ENCODE measurements at regions not wholly inside any gene's neighbourhood (a gene's known extent, or its start where the extent isn't known, plus 50 kb on each side); places are given as distances from the start of the nearest gene placed in this dataset.

DNA sequence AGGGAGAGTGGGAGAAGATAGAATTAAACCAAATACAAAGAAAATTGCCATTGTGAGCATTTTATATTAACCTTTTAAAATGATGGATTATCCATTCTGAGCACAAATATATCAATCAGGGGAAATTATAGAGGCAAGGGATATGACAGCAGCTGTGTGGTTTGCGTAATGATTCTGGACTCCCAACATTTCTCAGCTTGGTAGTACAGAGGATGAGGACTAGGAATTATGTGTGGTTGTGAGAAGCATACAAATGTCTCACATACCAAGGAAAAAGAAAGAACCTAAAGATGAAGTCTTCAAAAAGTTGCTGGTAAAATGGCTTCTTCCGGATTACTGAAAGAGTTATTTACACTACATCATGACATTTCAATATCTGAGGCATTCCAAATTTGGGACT, 674.6 kb upstream of the NR3C2 start:
- POLR2A ChIA-PET: no interaction called here
- H3K4me3 Mint-ChIP-seq (ENCODE audit: unreplicated experiment): no peak overlapping the region
- H3K36me3 Mint-ChIP-seq (ENCODE audit: insufficient read depth, unreplicated experiment): no peaks in the 10 kb centered on the region
- no peaks in the 10 kb centered on the region for H3K27me3 Mint-ChIP-seq (ENCODE audit: insufficient read depth, unreplicated experiment)
- TF ChIP-seq, protein P1, sequence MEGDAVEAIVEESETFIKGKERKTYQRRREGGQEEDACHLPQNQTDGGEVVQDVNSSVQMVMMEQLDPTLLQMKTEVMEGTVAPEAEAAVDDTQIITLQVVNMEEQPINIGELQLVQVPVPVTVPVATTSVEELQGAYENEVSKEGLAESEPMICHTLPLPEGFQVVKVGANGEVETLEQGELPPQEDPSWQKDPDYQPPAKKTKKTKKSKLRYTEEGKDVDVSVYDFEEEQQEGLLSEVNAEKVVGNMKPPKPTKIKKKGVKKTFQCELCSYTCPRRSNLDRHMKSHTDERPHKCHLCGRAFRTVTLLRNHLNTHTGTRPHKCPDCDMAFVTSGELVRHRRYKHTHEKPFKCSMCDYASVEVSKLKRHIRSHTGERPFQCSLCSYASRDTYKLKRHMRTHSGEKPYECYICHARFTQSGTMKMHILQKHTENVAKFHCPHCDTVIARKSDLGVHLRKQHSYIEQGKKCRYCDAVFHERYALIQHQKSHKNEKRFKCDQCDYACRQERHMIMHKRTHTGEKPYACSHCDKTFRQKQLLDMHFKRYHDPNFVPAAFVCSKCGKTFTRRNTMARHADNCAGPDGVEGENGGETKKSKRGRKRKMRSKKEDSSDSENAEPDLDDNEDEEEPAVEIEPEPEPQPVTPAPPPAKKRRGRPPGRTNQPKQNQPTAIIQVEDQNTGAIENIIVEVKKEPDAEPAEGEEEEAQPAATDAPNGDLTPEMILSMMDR (IDR thresholded peaks at IDR 0.05; ENCODE audit: unreplicated experiment): no peak
- BruUV-seq (replicated peaks): no TSS peak
- peaks cover 7% of the 10 kb centered on the region for H3K9me3 Mint-ChIP-seq (ENCODE audit: unreplicated experiment)
- intact Hi-C loops (cut with micrococcal nuclease): no loop called here
- no peak overlapping the region for H3K27ac Mint-ChIP-seq (ENCODE audit: low read depth, unreplicated experiment)
- H3K4me1 Mint-ChIP-seq (ENCODE audit: insufficient read depth, unreplicated experiment): peaks cover 13% of the 10 kb centered on the region
- CTCF ChIA-PET: interaction anchor here (0.6 kb wide), 1 partner anchor 205 kb away, joined by 3 read pairs; no protein-coding TSS in a partner anchor
- no peak for DNase-seq (ENCODE audit: unreplicated experiment)

DNA sequence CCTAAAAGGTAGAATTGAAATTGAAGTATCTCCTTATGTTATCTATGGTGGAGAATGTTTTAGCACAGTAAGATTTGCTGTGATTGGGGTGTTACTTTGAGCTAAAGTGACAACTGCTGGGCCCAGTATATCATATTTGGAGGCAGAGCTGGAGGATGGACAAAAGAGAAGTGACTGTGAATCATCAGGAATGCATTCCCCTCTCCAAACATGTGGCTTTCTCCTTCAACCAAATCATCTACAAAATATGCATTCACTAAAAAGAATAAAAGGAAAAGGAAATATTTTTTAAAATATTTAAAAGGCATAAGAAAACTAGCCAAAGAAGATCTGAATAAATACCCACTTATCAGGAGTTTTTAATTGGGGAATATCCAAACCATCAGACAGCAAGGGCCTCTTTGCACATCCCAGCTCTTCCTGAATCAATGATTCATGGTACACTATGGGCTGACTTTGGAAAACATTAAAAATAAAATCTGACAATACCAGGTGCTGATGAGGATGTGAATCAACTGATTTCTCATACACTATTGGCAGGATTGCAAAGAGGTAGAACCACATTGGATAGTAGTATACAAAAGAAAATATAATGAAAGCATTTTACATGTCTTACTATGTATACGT, 671.7 kb upstream of the NR3C2 start:
- Mint-ChIP-seq H3K4me1 (ENCODE audit: insufficient read depth, unreplicated experiment) (peaks cover 13% of the 10 kb centered on the region), H3K27me3 (ENCODE audit: insufficient read depth, unreplicated experiment) (no peaks in the 10 kb centered on the region), H3K4me3 (ENCODE audit: unreplicated experiment) (no peak overlapping the region), H3K36me3 (ENCODE audit: insufficient read depth, unreplicated experiment) (no peaks in the 10 kb centered on the region), H3K9me3 (ENCODE audit: unreplicated experiment) (peaks cover 7% of the 10 kb centered on the region), H3K27ac (ENCODE audit: low read depth, unreplicated experiment) (no peak overlapping the region)
- DNase-seq (ENCODE audit: unreplicated experiment): peak; percentile 20
- intact Hi-C loops (cut with micrococcal nuclease): no loop called here
- POLR2A ChIA-PET: interaction anchor here (1.0 kb wide), 1 partner anchor 9 kb away, joined by 3 read pairs; no protein-coding TSS in a partner anchor
- BruUV-seq (replicated peaks): no TSS peak
- TF ChIP-seq, protein P1 (IDR thresholded peaks at IDR 0.05; ENCODE audit: unreplicated experiment): no peak
- CTCF ChIA-PET: no interaction called here

DNA sequence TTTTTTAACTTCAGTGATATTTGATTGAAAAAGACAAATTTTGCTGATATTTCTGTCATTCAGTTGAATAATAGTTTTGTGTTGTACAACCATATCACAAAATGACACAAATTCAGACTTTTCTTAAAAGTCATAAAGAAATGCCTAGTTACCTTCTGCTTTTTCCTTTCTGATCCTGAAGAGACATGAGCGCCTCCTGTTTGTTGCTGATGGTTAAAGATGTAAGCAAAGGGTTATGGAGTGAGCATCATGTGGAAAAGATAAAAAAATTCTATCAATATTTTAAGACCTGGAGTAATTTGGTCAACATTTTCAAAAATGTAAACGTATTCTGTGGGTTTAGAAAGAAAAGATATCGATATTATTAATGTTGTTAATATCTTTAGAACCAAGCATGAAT, 669.9 kb upstream of the NR3C2 start:
- DNase-seq (ENCODE audit: unreplicated experiment): no peak
- ChIA-PET POLR2A (no interaction called here), CTCF (no interaction called here)
- no peak overlapping the region for H3K27ac Mint-ChIP-seq (ENCODE audit: low read depth, unreplicated experiment)
- peaks cover 13% of the 10 kb centered on the region for H3K4me1 Mint-ChIP-seq (ENCODE audit: insufficient read depth, unreplicated experiment)
- no peaks in the 10 kb centered on the region for H3K27me3 Mint-ChIP-seq (ENCODE audit: insufficient read depth, unreplicated experiment)
- no peak overlapping the region for H3K4me3 Mint-ChIP-seq (ENCODE audit: unreplicated experiment)
- peaks cover 7% of the 10 kb centered on the region for H3K9me3 Mint-ChIP-seq (ENCODE audit: unreplicated experiment)
- intact Hi-C loops (cut with micrococcal nuclease): no loop called here
- TF ChIP-seq, protein P1 (IDR thresholded peaks at IDR 0.05; ENCODE audit: unreplicated experiment): no peak
- BruUV-seq (replicated peaks): no TSS peak
- no peaks in the 10 kb centered on the region for H3K36me3 Mint-ChIP-seq (ENCODE audit: insufficient read depth, unreplicated experiment)

DNA sequence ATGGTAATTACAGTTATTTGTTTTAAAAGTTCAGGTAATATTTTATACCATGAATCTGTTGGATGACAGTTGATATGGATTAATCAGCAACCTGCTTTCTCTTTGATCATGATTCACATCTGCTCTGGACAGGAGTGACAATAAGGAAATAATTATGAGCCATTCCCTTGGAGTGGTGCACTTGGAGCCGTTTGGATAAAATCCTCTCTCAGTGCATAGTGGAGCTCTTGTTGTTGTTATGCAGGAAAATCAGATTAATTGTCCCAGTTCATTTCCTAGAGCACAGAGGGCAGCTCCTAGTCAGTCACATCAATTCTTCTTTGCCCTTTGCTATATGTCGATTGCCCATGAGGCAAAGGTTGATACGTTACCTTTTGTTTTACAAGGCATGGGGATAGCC, 668.3 kb upstream of the NR3C2 start:
- BruUV-seq (replicated peaks): no TSS peak
- Mint-ChIP-seq H3K36me3 (ENCODE audit: insufficient read depth, unreplicated experiment) (no peaks in the 10 kb centered on the region), H3K4me3 (ENCODE audit: unreplicated experiment) (no peak overlapping the region), H3K27ac (ENCODE audit: low read depth, unreplicated experiment) (no peak overlapping the region), H3K27me3 (ENCODE audit: insufficient read depth, unreplicated experiment) (no peaks in the 10 kb centered on the region), H3K9me3 (ENCODE audit: unreplicated experiment) (peaks cover 6% of the 10 kb centered on the region), H3K4me1 (ENCODE audit: insufficient read depth, unreplicated experiment) (peaks cover 13% of the 10 kb centered on the region)
- ChIA-PET POLR2A (no interaction called here), CTCF (interaction anchor here (0.6 kb wide), 1 partner anchor 10 kb away, joined by 4 read pairs; no protein-coding TSS in a partner anchor)
- intact Hi-C loops (cut with micrococcal nuclease): no loop called here
- DNase-seq (ENCODE audit: unreplicated experiment): no peak
- TF ChIP-seq, protein P1 (IDR thresholded peaks at IDR 0.05; ENCODE audit: unreplicated experiment): no peak
